ENCODE measurements at regions not wholly inside any gene's neighbourhood (a gene's known extent, or its start where the extent isn't known, plus 50 kb on each side); places are given as distances from the start of the nearest gene placed in this dataset.

- no peak for DNase-seq (ENCODE audit: insufficient read length, low spot score)
- no peak for TF ChIP-seq POLR2AphosphoS5 (IDR thresholded peaks at IDR 0.05; ENCODE audit: low read depth, low read length)
- TF ChIP-seq SPI1 (IDR thresholded peaks at IDR 0.05; ENCODE audit: low read depth, low read length) = no peak
- TF ChIP-seq POU2F2 (IDR thresholded peaks at IDR 0.05; ENCODE audit: low read depth, low read length) = no peak
- TF ChIP-seq POLR2A (IDR thresholded peaks at IDR 0.05; ENCODE audit: low read depth, low read length) = no peak
- TF ChIP-seq TAF1 (IDR thresholded peaks at IDR 0.05; ENCODE audit: low read depth, low read length) = no peak
- TF ChIP-seq PAX5 (IDR thresholded peaks at IDR 0.05; ENCODE audit: insufficient read depth, low read length, severe bottlenecking) = no peak
Measured at GRCh38 chr2:217551252-217551899, 451.4 kb downstream of the TNS1 start.

DNA sequence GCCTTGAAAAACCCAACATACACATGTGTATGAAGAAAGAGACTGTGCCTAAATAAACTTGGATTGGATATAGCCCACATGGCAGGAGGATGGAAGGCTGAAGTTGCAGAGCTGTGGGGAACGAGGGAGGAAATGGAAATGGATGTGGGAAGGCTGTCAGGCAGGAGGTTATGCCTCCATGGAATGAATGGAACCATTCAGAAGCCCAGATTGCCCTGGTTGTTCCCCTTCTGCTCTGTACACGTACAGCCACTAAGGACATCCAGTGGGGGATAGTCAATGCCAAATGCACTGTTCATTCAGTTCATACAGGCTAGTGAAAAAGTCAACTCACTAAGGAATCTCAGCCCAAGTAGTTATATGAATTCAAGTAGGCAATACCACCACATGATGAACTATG lies 463.7 kb downstream of the TNS1 start:
- DNase-seq (ENCODE audit: insufficient read length, low spot score) (no peak), FAIRE-seq (no peak)
- TF ChIP-seq POLR2A (IDR thresholded peaks at IDR 0.05; ENCODE audit: low read depth, low read length) (no peak), SPI1 (IDR thresholded peaks at IDR 0.05; ENCODE audit: low read depth, low read length) (no peak), POU2F2 (IDR thresholded peaks at IDR 0.05; ENCODE audit: low read depth, low read length) (no peak), POLR2AphosphoS5 (IDR thresholded peaks at IDR 0.05; ENCODE audit: low read depth, low read length) (no peak), PAX5 (IDR thresholded peaks at IDR 0.05; ENCODE audit: insufficient read depth, low read length, severe bottlenecking) (no peak), TAF1 (IDR thresholded peaks at IDR 0.05; ENCODE audit: low read depth, low read length) (no peak)

More at GRCh38 chr2:217551252-217551899, 451.4 kb downstream of the TNS1 start:
- FAIRE-seq = no peak

DNA sequence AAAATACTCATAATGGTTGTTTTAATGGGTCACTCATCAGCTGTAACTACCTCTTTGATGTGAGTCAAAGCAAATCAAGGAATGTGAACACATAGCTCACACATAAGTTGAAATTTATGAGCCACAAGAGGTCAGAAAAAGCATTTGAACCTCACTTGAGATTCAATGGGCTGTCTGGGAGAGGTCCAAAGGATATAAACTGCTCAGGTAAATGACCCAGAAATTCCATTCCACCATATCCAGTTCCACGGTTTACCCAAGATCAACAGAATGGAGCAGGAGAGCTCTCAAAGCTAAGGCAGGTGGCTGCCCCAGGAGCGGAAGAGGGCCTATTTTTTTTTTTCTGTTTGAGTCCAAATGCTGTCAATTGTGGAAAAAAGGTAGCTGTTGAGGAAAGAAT lies 464.1 kb downstream of the TNS1 start:
- TF ChIP-seq POLR2A (IDR thresholded peaks at IDR 0.05; ENCODE audit: low read depth, low read length) (no peak), TAF1 (IDR thresholded peaks at IDR 0.05; ENCODE audit: low read depth, low read length) (no peak)
- FAIRE-seq (no peak), DNase-seq (ENCODE audit: insufficient read length, low spot score) (no peak)

DNA sequence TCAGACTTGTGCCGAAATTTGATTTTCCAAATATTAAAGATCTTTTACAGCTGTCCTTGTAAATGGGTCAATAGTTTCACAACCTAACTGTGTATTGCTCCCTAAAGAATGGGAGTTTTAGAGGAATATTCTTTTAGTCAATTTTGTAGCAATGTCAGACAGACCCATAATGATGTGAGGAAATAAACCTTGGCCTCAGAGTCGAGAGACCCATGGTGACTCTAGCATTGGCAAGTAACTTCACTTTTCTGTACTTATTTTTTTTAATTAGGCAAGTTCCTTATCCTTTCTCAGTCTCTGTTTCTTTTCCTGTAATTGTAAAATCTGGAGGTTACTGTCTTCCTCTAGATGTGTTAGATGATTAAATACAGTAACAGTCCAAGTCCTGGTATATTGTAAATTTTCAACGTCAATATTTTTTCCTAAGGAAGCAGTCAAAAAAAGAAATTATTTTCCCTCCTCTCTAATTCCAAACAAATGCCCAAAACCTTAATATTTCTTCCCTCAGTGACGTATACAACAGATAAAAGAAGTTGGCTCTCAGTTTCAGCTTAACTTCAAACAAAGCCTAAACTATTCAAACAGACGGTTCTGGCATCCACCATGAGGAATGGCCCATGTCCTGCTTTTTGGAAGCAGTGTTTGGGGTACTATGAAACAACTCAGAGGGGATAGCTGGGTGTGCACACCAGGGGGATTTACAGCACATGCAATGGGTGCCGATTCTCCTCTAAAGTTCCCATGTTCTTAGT lies 466.7 kb downstream of the TNS1 start:
- TF ChIP-seq POLR2AphosphoS5 (IDR thresholded peaks at IDR 0.05; ENCODE audit: low read depth, low read length) (no peak), POLR2A (IDR thresholded peaks at IDR 0.05; ENCODE audit: low read depth, low read length) (no peak), TAF1 (IDR thresholded peaks at IDR 0.05; ENCODE audit: low read depth, low read length) (no peak), POU2F2 (IDR thresholded peaks at IDR 0.05; ENCODE audit: low read depth, low read length) (no peak), PAX5 (IDR thresholded peaks at IDR 0.05; ENCODE audit: insufficient read depth, low read length, severe bottlenecking) (no peak), SPI1 (IDR thresholded peaks at IDR 0.05; ENCODE audit: low read depth, low read length) (no peak)
- DNase-seq (ENCODE audit: insufficient read length, low spot score) (no peak), FAIRE-seq (no peak)

DNA sequence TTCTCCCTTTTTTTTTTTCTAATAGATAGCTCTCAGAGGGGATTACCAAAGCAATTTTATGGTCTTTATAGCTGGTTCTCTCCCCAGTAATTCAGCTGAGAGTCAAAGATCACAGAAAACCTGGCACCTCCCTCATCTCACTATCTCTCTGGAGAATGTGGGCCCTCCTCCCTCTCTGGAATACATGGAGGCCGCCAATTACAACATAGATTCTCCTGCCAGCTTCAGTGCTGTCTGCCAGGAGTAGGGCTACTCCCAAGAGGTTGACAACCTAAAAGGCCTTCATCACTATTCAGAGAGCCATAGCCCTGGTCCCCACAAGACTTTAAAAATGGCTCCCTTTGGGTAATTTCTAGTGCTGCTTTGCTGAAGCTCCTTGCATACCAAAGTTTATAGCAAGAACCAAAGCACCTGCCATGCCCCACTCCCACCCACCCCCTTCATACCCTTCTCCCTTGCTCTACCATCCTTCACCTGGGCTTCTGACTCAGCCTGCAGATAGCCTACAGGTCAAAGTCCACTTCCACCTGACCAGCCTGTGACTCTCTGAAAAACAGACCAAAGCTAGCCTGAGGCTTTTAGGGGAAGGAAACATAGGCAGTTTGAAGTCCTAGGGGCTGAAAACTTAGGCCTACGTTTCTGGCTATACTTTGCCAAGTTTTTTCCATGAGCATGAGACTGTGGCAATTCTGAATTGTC lies 472.3 kb downstream of the TNS1 start:
- FAIRE-seq (no peak), DNase-seq (ENCODE audit: insufficient read length, low spot score) (no peak)
- TF ChIP-seq TAF1 (IDR thresholded peaks at IDR 0.05; ENCODE audit: low read depth, low read length) (no peak), PAX5 (IDR thresholded peaks at IDR 0.05; ENCODE audit: insufficient read depth, low read length, severe bottlenecking) (no peak), POU2F2 (IDR thresholded peaks at IDR 0.05; ENCODE audit: low read depth, low read length) (no peak), POLR2A (IDR thresholded peaks at IDR 0.05; ENCODE audit: low read depth, low read length) (no peak), POLR2AphosphoS5 (IDR thresholded peaks at IDR 0.05; ENCODE audit: low read depth, low read length) (no peak), SPI1 (IDR thresholded peaks at IDR 0.05; ENCODE audit: low read depth, low read length) (no peak)

DNA sequence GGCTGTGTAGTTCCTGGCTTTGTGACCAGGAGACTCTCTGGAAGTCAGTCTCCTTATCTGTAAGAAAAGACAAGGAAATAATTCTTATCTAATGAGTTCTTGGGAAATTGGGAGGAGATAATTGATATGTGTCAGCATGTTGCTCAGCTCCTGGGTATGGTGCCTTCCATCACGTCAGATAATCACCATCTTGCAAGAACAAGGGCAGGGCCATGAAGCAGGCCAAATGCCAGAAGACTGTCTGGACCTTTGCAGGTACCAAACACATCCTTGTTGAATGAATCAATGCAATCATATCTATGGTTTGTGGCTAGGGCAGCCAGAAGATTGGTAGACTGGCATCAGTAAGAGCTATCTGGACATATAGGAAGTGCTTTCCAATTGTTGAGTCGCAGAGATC lies 473.5 kb downstream of the TNS1 start:
- FAIRE-seq = no peak
- TF ChIP-seq TAF1 (IDR thresholded peaks at IDR 0.05; ENCODE audit: low read depth, low read length) (no peak), PAX5 (IDR thresholded peaks at IDR 0.05; ENCODE audit: insufficient read depth, low read length, severe bottlenecking) (no peak), POU2F2 (IDR thresholded peaks at IDR 0.05; ENCODE audit: low read depth, low read length) (no peak), POLR2AphosphoS5 (IDR thresholded peaks at IDR 0.05; ENCODE audit: low read depth, low read length) (no peak), SPI1 (IDR thresholded peaks at IDR 0.05; ENCODE audit: low read depth, low read length) (no peak), POLR2A (IDR thresholded peaks at IDR 0.05; ENCODE audit: low read depth, low read length) (no peak)
- DNase-seq (ENCODE audit: insufficient read length, low spot score) = no peak

DNA sequence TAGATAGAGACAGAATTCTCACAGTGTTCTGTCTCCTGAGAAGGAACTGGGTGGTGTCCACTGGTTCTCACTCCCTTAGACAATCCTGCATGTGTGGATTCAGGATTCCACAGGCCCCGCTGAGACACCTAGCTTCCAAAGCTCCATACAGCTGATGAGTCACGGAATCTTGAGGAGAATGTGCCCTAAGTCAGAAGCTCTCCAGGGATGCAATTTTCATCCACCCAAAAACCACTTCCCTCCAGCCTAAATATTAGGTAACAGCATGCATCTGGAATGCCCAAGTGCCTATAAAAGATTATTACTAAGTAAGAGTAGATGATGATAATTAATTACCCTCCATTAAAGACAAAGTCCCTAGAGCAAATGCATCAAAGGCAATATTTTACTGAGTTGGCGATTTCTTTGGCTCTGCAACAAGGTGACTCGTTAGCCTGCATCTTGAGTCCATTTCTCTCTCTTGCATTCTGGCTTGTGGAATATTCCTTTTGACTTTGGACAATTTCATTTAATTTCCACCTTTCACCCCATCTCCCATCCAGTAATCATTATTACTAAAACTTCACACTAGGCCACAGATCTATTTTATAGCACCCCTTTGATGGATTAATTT lies 475.1 kb downstream of the TNS1 start:
- no peak for TF ChIP-seq PAX5 (IDR thresholded peaks at IDR 0.05; ENCODE audit: insufficient read depth, low read length, severe bottlenecking)
- TF ChIP-seq POLR2AphosphoS5 (IDR thresholded peaks at IDR 0.05; ENCODE audit: low read depth, low read length) = no peak
- TF ChIP-seq POLR2A (IDR thresholded peaks at IDR 0.05; ENCODE audit: low read depth, low read length) = no peak
- TF ChIP-seq POU2F2 (IDR thresholded peaks at IDR 0.05; ENCODE audit: low read depth, low read length) = no peak
- no peak for TF ChIP-seq SPI1 (IDR thresholded peaks at IDR 0.05; ENCODE audit: low read depth, low read length)
- TF ChIP-seq TAF1 (IDR thresholded peaks at IDR 0.05; ENCODE audit: low read depth, low read length) = no peak
- FAIRE-seq (no peak), DNase-seq (ENCODE audit: insufficient read length, low spot score) (no peak)

GRCh38 chr2:217525076-217525475 lies 477.7 kb downstream of the TNS1 start:
- DNase-seq (ENCODE audit: insufficient read length, low spot score) (no peak), FAIRE-seq (no peak)
- TF ChIP-seq POLR2AphosphoS5 (IDR thresholded peaks at IDR 0.05; ENCODE audit: low read depth, low read length) = no peak

GRCh38 chr2:217523286-217523685 lies 479.5 kb downstream of the TNS1 start:
- TF ChIP-seq POU2F2 (IDR thresholded peaks at IDR 0.05; ENCODE audit: low read depth, low read length) = no peak
- TF ChIP-seq POLR2A (IDR thresholded peaks at IDR 0.05; ENCODE audit: low read depth, low read length) = no peak
- no peak for TF ChIP-seq TAF1 (IDR thresholded peaks at IDR 0.05; ENCODE audit: low read depth, low read length)
- no peak for TF ChIP-seq SPI1 (IDR thresholded peaks at IDR 0.05; ENCODE audit: low read depth, low read length)
- no peak for TF ChIP-seq PAX5 (IDR thresholded peaks at IDR 0.05; ENCODE audit: insufficient read depth, low read length, severe bottlenecking)
- TF ChIP-seq POLR2AphosphoS5 (IDR thresholded peaks at IDR 0.05; ENCODE audit: low read depth, low read length) = no peak
- FAIRE-seq = no peak
- no peak for DNase-seq (ENCODE audit: insufficient read length, low spot score)
